ENCODE measurements at regions not wholly inside any gene's neighbourhood (a gene's known extent, or its start where the extent isn't known, plus 50 kb on each side); places are given as distances from the start of the nearest gene placed in this dataset.

DNA sequence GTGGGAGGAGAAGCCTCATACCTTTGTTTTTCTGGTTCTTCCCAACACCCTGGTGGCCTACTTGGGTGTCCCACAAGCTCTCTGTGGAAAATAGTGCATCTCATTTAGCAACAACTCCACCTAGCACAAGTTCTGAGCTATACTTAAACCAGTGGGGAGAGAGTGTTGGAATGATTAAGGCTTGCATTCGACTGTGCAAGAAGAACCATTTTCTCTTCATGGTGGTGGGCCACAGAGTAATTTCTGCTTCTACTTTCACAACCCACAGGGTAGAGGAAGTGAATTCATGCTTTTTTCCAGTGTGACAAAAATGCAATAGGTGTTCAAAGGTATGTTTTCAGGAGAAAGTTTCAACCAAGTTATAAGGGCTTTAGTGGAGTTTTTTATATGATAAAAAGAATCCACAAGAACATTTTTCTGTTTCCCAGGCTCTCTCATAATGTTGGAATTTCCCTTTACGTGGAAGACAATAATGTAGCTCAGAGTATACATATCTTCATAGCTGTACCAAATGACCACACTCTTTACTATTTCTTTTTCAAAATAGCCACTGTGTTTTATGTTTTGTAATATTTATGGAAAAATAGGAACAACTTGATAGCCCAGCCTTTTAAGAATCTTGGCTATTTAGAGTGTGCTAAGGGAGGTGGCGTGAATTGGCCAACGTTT, 80.3 kb upstream of the HHIP start:
- no peaks in the 10 kb centered on the region for H3K27me3 ChIP-seq (ENCODE audit: insufficient read depth, low read length)
- H2AK5ac ChIP-seq (ENCODE audit: insufficient read length, low read length): no peak overlapping the region
- no peaks in the 10 kb centered on the region for H3K9me3 ChIP-seq (ENCODE audit: control insufficient read depth, low read depth, low read length)
- no peak overlapping the region for H3K56ac ChIP-seq (ENCODE audit: insufficient read length, low read depth, low read length)
- no peaks in the 10 kb centered on the region for H3K4me1 ChIP-seq (ENCODE audit: insufficient read depth, low read length)
- H3K27ac ChIP-seq (ENCODE audit: insufficient read length, low read depth, low read length): no peak overlapping the region
- H3K4me2 ChIP-seq (ENCODE audit: insufficient read depth, insufficient read length, low read length): no peak overlapping the region
- no peaks in the 10 kb centered on the region for H3K36me3 Mint-ChIP-seq (ENCODE audit: insufficient read depth in 1 of 3, low read depth in 3 of 3)
- H4K5ac ChIP-seq (ENCODE audit: insufficient read length, low read depth, low read length): no peak overlapping the region
- H4K20me1 ChIP-seq (ENCODE audit: control insufficient read depth, insufficient read depth, insufficient read length): no peaks in the 10 kb centered on the region
- H2BK20ac ChIP-seq (ENCODE audit: low read depth, low read length, poor library complexity, severe bottlenecking): no peak overlapping the region
- no peak overlapping the region for H2BK120ac ChIP-seq (ENCODE audit: low read depth, low read length, poor library complexity, severe bottlenecking)
- DNase-seq: no peak
- no peaks in the 10 kb centered on the region for H3K23me2 ChIP-seq (ENCODE audit: insufficient read length, low read depth, low read length, poor library complexity, severe bottlenecking)
- no peak overlapping the region for H2BK12ac ChIP-seq (ENCODE audit: insufficient read length, low read depth, low read length)
- no peak overlapping the region for H3K4ac ChIP-seq (ENCODE audit: low read depth, low read length)
- no peak overlapping the region for H4K8ac ChIP-seq (replicated peaks; ENCODE audit: insufficient read length, low read depth, low read length)
- H3T11ph ChIP-seq (ENCODE audit: low read length): no peak overlapping the region
- no peak overlapping the region for H4K91ac ChIP-seq (ENCODE audit: insufficient read length, low read depth, low read length)
- WGBS (ENCODE audit: extremely low coverage, insufficient read length, low lambda C conversion rate): no CpG with 5 or more reads among the region's 4 CpGs
- no peak overlapping the region for H2BK5ac ChIP-seq (ENCODE audit: insufficient read length, low read length)
- no peaks in the 10 kb centered on the region for H3K27me3 Mint-ChIP-seq (ENCODE audit: low read depth)
- no peak overlapping the region for H3K4me3 Mint-ChIP-seq
- peaks cover 7 to 8% of the 10 kb centered on the region in 2 experiments for H3K4me1 Mint-ChIP-seq
- no peaks in the 10 kb centered on the region for H3K9me3 Mint-ChIP-seq
- no peak overlapping the region for H3K27ac Mint-ChIP-seq
- no peaks in the 10 kb centered on the region for H3K79me1 ChIP-seq (ENCODE audit: insufficient read depth, low read depth, low read length, poor library complexity, severe bottlenecking)
- H3K79me2 ChIP-seq (ENCODE audit: insufficient read depth, low read length): no peaks in the 10 kb centered on the region
- H3K14ac ChIP-seq (ENCODE audit: insufficient read depth, low read length): no peak overlapping the region
- no peak overlapping the region for H2AFZ ChIP-seq (ENCODE audit: low read length)
- no peak overlapping the region for H2BK15ac ChIP-seq (ENCODE audit: low read depth, low read length)
- H3K23ac ChIP-seq (ENCODE audit: insufficient read length, low read depth, low read length): no peak overlapping the region
- H3K18ac ChIP-seq (ENCODE audit: insufficient read length, low read depth, low read length): no peak overlapping the region
- TF ChIP-seq, protein P1, sequence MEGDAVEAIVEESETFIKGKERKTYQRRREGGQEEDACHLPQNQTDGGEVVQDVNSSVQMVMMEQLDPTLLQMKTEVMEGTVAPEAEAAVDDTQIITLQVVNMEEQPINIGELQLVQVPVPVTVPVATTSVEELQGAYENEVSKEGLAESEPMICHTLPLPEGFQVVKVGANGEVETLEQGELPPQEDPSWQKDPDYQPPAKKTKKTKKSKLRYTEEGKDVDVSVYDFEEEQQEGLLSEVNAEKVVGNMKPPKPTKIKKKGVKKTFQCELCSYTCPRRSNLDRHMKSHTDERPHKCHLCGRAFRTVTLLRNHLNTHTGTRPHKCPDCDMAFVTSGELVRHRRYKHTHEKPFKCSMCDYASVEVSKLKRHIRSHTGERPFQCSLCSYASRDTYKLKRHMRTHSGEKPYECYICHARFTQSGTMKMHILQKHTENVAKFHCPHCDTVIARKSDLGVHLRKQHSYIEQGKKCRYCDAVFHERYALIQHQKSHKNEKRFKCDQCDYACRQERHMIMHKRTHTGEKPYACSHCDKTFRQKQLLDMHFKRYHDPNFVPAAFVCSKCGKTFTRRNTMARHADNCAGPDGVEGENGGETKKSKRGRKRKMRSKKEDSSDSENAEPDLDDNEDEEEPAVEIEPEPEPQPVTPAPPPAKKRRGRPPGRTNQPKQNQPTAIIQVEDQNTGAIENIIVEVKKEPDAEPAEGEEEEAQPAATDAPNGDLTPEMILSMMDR (conservative IDR thresholded peaks at IDR 0.05): no peak
- no peak overlapping the region for H3K9ac ChIP-seq (ENCODE audit: extremely low read depth, insufficient read length, low read length)
